Stimulated activated CD4-positive, alpha-beta T cell treated with anti-CD3 and anti-CD28 coated beads, Interleukin-4, amount 100 ng/mL, for 4 hours (primary cell): ENCODE measurements at regions not wholly inside any gene's neighbourhood (a gene's known extent, or its start where the extent isn't known, plus 50 kb on each side); places are given as distances from the start of the nearest gene placed in this dataset.

Experiments used
- DNase-seq, 2 experiments: peaks; one replicate each; pipeline ENCODE4 v3.0.0-alpha.2; 2020

- DNase-seq = no peak
These were observed 72.3 kb downstream of the FAM76B start for GRCh38 chr11:95717314-95717713.

- DNase-seq = no peak
These were observed 73.3 kb downstream of the FAM76B start for GRCh38 chr11:95716266-95716665.

GRCh38 chr11:95715777-95716241, 73.8 kb downstream of the FAM76B start:
- peak in 1 of 2 experiments; percentile 58 for DNase-seq

- DNase-seq = no peak
These were observed 74.5 kb downstream of the FAM76B start for GRCh38 chr11:95714843-95715776.

- DNase-seq = no peak
These were observed 76.2 kb downstream of the FAM76B start for GRCh38 chr11:95713428-95713827.

GRCh38 chr11:95711945-95712221, 77.7 kb downstream of the FAM76B start:
- DNase-seq = no peak

- DNase-seq = no peak
These were observed 78.2 kb downstream of the FAM76B start for GRCh38 chr11:95711162-95711944.

GRCh38 chr11:95708681-95709080, 80.9 kb downstream of the FAM76B start:
- DNase-seq = no peak

GRCh38 chr11:95706974-95707387, 82.6 kb downstream of the FAM76B start:
- no peak for DNase-seq

GRCh38 chr11:95705485-95706124, 84.0 kb downstream of the FAM76B start:
- DNase-seq = peak; percentile 74 to 84

- no peak for DNase-seq
These were observed 84.7 kb downstream of the FAM76B start for GRCh38 chr11:95704865-95705264.

- DNase-seq = peak in 1 of 2 experiments; percentile 28
These were observed 86.5 kb downstream of the FAM76B start for GRCh38 chr11:95703049-95703448.

- no peak for DNase-seq
These were observed 87.1 kb downstream of the FAM76B start for GRCh38 chr11:95702526-95702925.

GRCh38 chr11:95700471-95700817, 89.1 kb downstream of the FAM76B start:
- no peak for DNase-seq

GRCh38 chr11:95699631-95700470, 89.7 kb downstream of the FAM76B start:
- no peak for DNase-seq

GRCh38 chr11:95698676-95699557, 90.7 kb downstream of the FAM76B start:
- no peak for DNase-seq

GRCh38 chr11:95697614-95698408, 91.8 kb downstream of the FAM76B start:
- DNase-seq = no peak

GRCh38 chr11:95695181-95695580, 94.4 kb downstream of the FAM76B start:
- DNase-seq = no peak

- DNase-seq = no peak
These were observed 96.3 kb downstream of the FAM76B start for GRCh38 chr11:95693298-95693697.

- no peak for DNase-seq
These were observed 96.9 kb downstream of the FAM76B start for GRCh38 chr11:95692526-95693260.
